ENCODE measurements at regions not wholly inside any gene's neighbourhood (a gene's known extent, or its start where the extent isn't known, plus 50 kb on each side); places are given as distances from the start of the nearest gene placed in this dataset.

DNA sequence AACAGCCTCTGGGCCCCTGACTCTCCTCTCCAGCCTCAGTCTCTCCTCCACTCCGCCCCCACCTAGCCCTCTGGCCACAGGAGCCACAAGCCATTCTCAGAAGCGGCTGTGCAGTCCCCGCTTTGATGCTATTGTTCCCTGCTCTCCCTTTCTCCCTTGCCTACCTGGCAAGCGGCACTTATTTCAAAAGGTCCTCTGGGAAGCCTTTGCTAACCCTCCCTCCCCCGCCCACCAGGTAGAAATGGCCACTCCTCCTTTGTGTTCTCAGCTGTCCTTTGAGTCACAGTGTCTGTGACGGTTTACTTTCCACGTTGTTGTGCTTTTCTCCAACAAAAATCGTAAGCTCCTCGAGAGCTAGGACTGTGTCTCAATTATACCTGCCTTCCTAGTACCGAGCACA is 338.4 kb upstream of the PROX1 start:
- H3K9ac ChIP-seq: no peak overlapping the region
- no peak overlapping the region for H3K4me2 ChIP-seq
- no peaks in the 10 kb centered on the region for H3K79me2 ChIP-seq (ENCODE audit: insufficient read depth, low read depth)
- no peaks in the 10 kb centered on the region for H3K36me3 ChIP-seq (ENCODE audit: insufficient read depth)
- TF ChIP-seq, protein P1, sequence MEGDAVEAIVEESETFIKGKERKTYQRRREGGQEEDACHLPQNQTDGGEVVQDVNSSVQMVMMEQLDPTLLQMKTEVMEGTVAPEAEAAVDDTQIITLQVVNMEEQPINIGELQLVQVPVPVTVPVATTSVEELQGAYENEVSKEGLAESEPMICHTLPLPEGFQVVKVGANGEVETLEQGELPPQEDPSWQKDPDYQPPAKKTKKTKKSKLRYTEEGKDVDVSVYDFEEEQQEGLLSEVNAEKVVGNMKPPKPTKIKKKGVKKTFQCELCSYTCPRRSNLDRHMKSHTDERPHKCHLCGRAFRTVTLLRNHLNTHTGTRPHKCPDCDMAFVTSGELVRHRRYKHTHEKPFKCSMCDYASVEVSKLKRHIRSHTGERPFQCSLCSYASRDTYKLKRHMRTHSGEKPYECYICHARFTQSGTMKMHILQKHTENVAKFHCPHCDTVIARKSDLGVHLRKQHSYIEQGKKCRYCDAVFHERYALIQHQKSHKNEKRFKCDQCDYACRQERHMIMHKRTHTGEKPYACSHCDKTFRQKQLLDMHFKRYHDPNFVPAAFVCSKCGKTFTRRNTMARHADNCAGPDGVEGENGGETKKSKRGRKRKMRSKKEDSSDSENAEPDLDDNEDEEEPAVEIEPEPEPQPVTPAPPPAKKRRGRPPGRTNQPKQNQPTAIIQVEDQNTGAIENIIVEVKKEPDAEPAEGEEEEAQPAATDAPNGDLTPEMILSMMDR (conservative IDR thresholded peaks at IDR 0.05; ENCODE audit: low read depth, low read length): no peak
- no peak overlapping the region for H2AFZ ChIP-seq (ENCODE audit: low read depth)
- H3K4me1 ChIP-seq (ENCODE audit: low read depth, poor library complexity, severe bottlenecking): no peaks in the 10 kb centered on the region
- no peaks in the 10 kb centered on the region for H4K20me1 ChIP-seq (ENCODE audit: insufficient read depth)
- no peak overlapping the region for H3K27ac ChIP-seq
- H3K4me3 ChIP-seq (IDR thresholded peaks at IDR 0.05; ENCODE audit: insufficient read depth, low read depth, low read length): no peak overlapping the region
- no peaks in the 10 kb centered on the region for H3K27me3 ChIP-seq (ENCODE audit: insufficient read depth, low read depth)

DNA sequence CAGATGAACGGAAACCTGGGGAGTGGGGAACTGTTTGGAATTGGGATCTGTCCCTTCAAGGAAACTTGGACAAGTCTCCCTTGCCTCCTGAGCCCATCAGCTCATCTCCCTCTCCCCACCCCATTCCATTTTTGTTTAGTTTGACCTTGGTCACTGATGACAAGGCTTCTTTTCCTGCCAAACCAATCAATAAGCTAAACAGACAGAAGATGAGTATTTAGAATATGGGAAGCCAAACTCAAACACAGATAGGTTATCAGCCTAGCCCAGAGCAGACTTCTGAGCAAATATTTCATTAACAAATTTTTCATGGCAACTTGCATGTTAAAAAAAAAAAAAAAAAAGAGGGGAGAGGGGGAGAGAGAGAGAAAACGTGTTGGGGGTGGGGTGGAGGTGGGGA is 337.2 kb upstream of the PROX1 start:
- Histone ChIP-seq H3K4me3 (IDR thresholded peaks at IDR 0.05; ENCODE audit: insufficient read depth, low read depth, low read length) (no peak overlapping the region), H3K27ac (no peak overlapping the region), H3K27me3 (ENCODE audit: insufficient read depth, low read depth) (no peaks in the 10 kb centered on the region), H3K36me3 (ENCODE audit: insufficient read depth) (no peaks in the 10 kb centered on the region), H3K4me1 (ENCODE audit: low read depth, poor library complexity, severe bottlenecking) (no peaks in the 10 kb centered on the region), H3K79me2 (ENCODE audit: insufficient read depth, low read depth) (no peaks in the 10 kb centered on the region), H3K9ac (no peak overlapping the region), H4K20me1 (ENCODE audit: insufficient read depth) (no peaks in the 10 kb centered on the region), H2AFZ (ENCODE audit: low read depth) (no peak overlapping the region), H3K4me2 (no peak overlapping the region)
- TF ChIP-seq, protein P1 (conservative IDR thresholded peaks at IDR 0.05; ENCODE audit: low read depth, low read length): no peak

DNA sequence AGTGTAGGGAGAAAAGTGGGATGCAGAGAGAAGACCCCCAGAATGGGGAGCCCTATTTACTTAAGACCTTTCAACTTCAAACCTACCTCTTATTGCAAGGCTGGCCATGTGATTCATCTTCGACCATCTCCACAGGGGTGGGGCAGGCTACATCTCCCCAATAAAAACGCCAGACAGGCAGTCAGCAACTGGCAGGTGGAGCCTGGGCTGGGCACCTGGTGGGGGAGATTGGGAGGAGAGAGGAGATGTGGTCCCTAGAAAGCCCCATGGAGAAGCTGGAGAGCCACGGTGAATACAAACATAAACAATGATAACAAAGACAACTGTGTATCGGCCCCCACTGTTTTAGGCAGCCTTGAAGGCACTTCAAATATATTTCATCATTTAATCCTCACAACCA is 336.7 kb upstream of the PROX1 start:
- no peaks in the 10 kb centered on the region for H3K27me3 ChIP-seq (ENCODE audit: insufficient read depth, low read depth)
- TF ChIP-seq, protein P1 (conservative IDR thresholded peaks at IDR 0.05; ENCODE audit: low read depth, low read length): no peak
- no peaks in the 10 kb centered on the region for H4K20me1 ChIP-seq (ENCODE audit: insufficient read depth)
- H3K9ac ChIP-seq: no peak overlapping the region
- no peak overlapping the region for H2AFZ ChIP-seq (ENCODE audit: low read depth)
- H3K4me3 ChIP-seq (IDR thresholded peaks at IDR 0.05; ENCODE audit: insufficient read depth, low read depth, low read length): no peak overlapping the region
- no peak overlapping the region for H3K4me2 ChIP-seq
- no peaks in the 10 kb centered on the region for H3K36me3 ChIP-seq (ENCODE audit: insufficient read depth)
- no peaks in the 10 kb centered on the region for H3K79me2 ChIP-seq (ENCODE audit: insufficient read depth, low read depth)
- H3K4me1 ChIP-seq (ENCODE audit: low read depth, poor library complexity, severe bottlenecking): no peaks in the 10 kb centered on the region
- H3K27ac ChIP-seq: no peak overlapping the region

DNA sequence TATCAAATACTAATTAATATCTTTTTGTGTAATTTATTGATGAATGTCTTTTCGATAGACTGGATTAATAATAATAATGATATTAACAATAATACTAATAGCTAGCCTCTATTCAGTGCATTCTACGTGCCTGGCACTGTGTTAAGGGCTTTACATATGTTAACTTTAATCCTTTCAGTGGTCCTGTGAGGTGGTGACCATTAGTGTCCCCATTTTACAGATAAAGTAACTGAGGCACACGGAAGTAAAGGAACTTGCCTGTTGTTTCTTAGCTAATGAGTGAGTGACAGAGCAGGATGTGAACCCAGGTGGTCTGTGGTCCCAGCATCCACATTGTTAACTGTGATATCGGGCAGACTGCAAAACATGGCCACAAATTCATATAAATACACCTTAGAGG is 335.7 kb upstream of the PROX1 start:
- no peak overlapping the region for H3K27ac ChIP-seq
- TF ChIP-seq, protein P1 (conservative IDR thresholded peaks at IDR 0.05; ENCODE audit: low read depth, low read length): no peak

More for the DNA sequence above, 335.7 kb upstream of the PROX1 start:
- no peak overlapping the region for H3K4me2 ChIP-seq
- H3K4me3 ChIP-seq (IDR thresholded peaks at IDR 0.05; ENCODE audit: insufficient read depth, low read depth, low read length): no peak overlapping the region
- H3K36me3 ChIP-seq (ENCODE audit: insufficient read depth): no peaks in the 10 kb centered on the region
- no peak overlapping the region for H2AFZ ChIP-seq (ENCODE audit: low read depth)
- H3K4me1 ChIP-seq (ENCODE audit: low read depth, poor library complexity, severe bottlenecking): no peaks in the 10 kb centered on the region
- no peaks in the 10 kb centered on the region for H4K20me1 ChIP-seq (ENCODE audit: insufficient read depth)
- H3K9ac ChIP-seq: no peak overlapping the region
- H3K27me3 ChIP-seq (ENCODE audit: insufficient read depth, low read depth): no peaks in the 10 kb centered on the region
- no peaks in the 10 kb centered on the region for H3K79me2 ChIP-seq (ENCODE audit: insufficient read depth, low read depth)

Measured in KMS-11 (cell line).